ENCODE measurements at regions not wholly inside any gene's neighbourhood (a gene's known extent, or its start where the extent isn't known, plus 50 kb on each side); places are given as distances from the start of the nearest gene placed in this dataset.

GRCh38 chr5:1997640-1998347 lies 115.1 kb upstream of the IRX4 start:
- TF ChIP-seq CTCF (IDR thresholded peaks at IDR 0.05; ENCODE audit: extremely low read depth in 1 of 2, insufficient read depth in 1 of 2, low read depth in 1 of 2, low read length in 2 of 2) (no peak), POLR2A (IDR thresholded peaks at IDR 0.05; ENCODE audit: low read depth, low read length) (no peak)

All from endothelial cell of umbilical vein (primary cell).